RWPE1 (cell line): ENCODE measurements at regions not wholly inside any gene's neighbourhood (a gene's known extent, or its start where the extent isn't known, plus 50 kb on each side); places are given as distances from the start of the nearest gene placed in this dataset.
A peak's percentile ranks its signal among the peaks of the same experiment; 100 is the strongest.

ENCODE experiments used
- CTCF ChIA-PET: fragments of 350-600 bp; sonication (Branson Sonifier 250); formaldehyde crosslinking; extraction: SDS; loops from one replicate; lab custom pipeline; 2021; lab: Yijun Ruan, JAX
- POLR2A ChIA-PET: fragments of 400-600 bp; formaldehyde crosslinking; extraction: SDS; loops from one replicate; lab custom pipeline; 2020; ENCODE audit warnings: antibody characterized with exemption; ENCODE audit not compliant: low non-redundant PET; lab: Yijun Ruan, JAX
- DNase-seq: peaks from one replicate; pipeline ENCODE4 v3.0.0; 2012; ENCODE audit warnings: low spot score
- H3K27ac ChIP-seq: fragments of 450-650 bp; 2 replicates; pipeline ENCODE4 v1.5.1; 2017
- TF ChIP-seq, protein P1 (sequence below): fragments of 450-650 bp; conservative IDR thresholded peaks from 2 replicates; pipeline ENCODE4 v1.5.1; 2017; ENCODE audit warnings: low read depth, mild to moderate bottlenecking

DNA sequence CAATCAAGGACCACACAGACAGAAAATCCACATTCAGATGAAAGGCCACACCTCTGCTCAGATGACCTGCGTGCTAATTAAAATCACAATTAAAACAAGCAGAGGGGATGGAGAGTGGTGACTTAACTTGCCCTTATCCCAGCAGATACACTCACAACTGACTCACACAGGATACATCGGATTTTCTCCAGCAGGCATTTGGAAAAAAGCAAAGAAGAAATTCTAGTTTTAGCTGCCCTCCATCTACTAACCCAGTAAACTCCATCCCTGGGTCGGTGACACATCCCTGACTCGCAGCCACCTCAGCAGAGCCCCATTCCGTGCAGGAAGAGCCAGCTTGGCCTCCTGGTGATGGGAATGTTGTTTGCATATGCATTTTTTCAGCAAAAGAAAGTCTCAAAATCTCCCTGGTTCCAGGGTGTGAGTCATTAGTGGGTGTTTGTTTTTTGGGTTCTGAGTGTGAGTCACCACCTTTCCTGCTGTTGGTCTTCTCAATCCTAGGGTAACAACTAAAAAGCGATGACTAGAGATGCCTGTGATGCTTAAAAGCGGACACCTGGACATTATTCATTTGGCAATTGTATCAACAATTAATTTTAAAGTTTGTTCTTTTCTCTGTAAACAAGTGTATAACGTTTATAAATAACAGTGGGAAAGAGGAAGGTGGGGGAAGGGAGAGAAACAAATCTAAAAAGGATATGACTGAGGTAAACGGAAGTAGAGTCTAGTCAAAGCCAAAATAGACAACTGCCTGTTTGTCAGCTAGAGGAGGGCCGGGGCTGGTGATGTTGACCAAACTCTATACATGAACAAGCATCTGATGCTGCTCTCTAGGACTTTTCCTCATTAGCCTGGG is 49.8 kb upstream of the SLC4A7 start:
- POLR2A ChIA-PET: no interaction called here
- DNase-seq: peak; percentile 90
- TF ChIP-seq, protein P1, sequence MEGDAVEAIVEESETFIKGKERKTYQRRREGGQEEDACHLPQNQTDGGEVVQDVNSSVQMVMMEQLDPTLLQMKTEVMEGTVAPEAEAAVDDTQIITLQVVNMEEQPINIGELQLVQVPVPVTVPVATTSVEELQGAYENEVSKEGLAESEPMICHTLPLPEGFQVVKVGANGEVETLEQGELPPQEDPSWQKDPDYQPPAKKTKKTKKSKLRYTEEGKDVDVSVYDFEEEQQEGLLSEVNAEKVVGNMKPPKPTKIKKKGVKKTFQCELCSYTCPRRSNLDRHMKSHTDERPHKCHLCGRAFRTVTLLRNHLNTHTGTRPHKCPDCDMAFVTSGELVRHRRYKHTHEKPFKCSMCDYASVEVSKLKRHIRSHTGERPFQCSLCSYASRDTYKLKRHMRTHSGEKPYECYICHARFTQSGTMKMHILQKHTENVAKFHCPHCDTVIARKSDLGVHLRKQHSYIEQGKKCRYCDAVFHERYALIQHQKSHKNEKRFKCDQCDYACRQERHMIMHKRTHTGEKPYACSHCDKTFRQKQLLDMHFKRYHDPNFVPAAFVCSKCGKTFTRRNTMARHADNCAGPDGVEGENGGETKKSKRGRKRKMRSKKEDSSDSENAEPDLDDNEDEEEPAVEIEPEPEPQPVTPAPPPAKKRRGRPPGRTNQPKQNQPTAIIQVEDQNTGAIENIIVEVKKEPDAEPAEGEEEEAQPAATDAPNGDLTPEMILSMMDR: no peak; the same call in 1 of the 2 replicates
- CTCF ChIA-PET: no interaction called here
- peak overlapping the region; percentile 96 for H3K27ac ChIP-seq
